Smooth muscle cell (in vitro differentiated cells): ENCODE measurements at regions not wholly inside any gene's neighbourhood (a gene's known extent, or its start where the extent isn't known, plus 50 kb on each side); places are given as distances from the start of the nearest gene placed in this dataset.

Experiments
- DNase-seq: peaks from one replicate; lab custom pipeline; 2025; ENCODE audit not compliant: unreplicated experiment; lab: John Stamatoyannopoulos, UW
- H2AFZ ChIP-seq: fragments of 200-600 bp; sonication (generic); 2 replicates; pipeline ENCODE4 v1.6.0; 2016; ENCODE audit warnings: antibody characterized with exemption, low read depth, mild to moderate bottlenecking
- H3F3A ChIP-seq: fragments of 200-600 bp; sonication (generic); 2 replicates; pipeline ENCODE4 v1.6.0; 2017; ENCODE audit warnings: antibody characterized with exemption, low read depth
- H3K27ac ChIP-seq: fragments of 200-600 bp; sonication (generic); 2 replicates; pipeline ENCODE4 v1.5.1; 2016; ENCODE audit warnings: low read depth, mild to moderate bottlenecking
- H3K27me3 ChIP-seq: fragments of 200-600 bp; sonication (generic); 2 replicates; pipeline ENCODE4 v1.6.1; 2016; ENCODE audit warnings: low read depth, mild to moderate bottlenecking
- H3K36me3 ChIP-seq: fragments of 200-600 bp; sonication (generic); 2 replicates; pipeline ENCODE4 v1.5.1; 2016; ENCODE audit warnings: low read depth
- H3K4me1 ChIP-seq: fragments of 200-600 bp; sonication (generic); 2 replicates; pipeline ENCODE4 v1.5.1; 2016; ENCODE audit warnings: low read depth
- H3K4me2 ChIP-seq: fragments of 200-600 bp; sonication (generic); 2 replicates; pipeline ENCODE4 v1.6.0; 2016; ENCODE audit warnings: mild to moderate bottlenecking
- H3K4me3 ChIP-seq: fragments of 200-600 bp; sonication (generic); 2 replicates; pipeline ENCODE4 v1.5.1; 2016; ENCODE audit warnings: mild to moderate bottlenecking
- H3K79me2 ChIP-seq: fragments of 200-600 bp; sonication (generic); 2 replicates; pipeline ENCODE4 v1.6.0; 2016; ENCODE audit warnings: low read depth, mild to moderate bottlenecking
- H3K9ac ChIP-seq: fragments of 200-600 bp; sonication (generic); 2 replicates; pipeline ENCODE4 v1.6.0; 2016; ENCODE audit warnings: low read depth
- H3K9me3 ChIP-seq: fragments of 200-600 bp; sonication (generic); replicated peaks from 2 replicates; pipeline ENCODE4 v1.5.1; 2016; ENCODE audit warnings: low read depth
- H4K20me1 ChIP-seq: fragments of 200-600 bp; sonication (generic); 2 replicates; pipeline ENCODE4 v1.6.0; 2016; ENCODE audit warnings: low read depth
- CTCF ChIP-seq: fragments of 200-600 bp; sonication (generic); IDR thresholded peaks from 2 replicates; pipeline ENCODE4 v1.5.1; 2017; ENCODE audit warnings: borderline replicate concordance, mild to moderate bottlenecking, antibody characterized with exemption; ENCODE audit not compliant: insufficient read depth, poor library complexity, severe bottlenecking
- WGBS: methylation state at CpG from one replicate; pipeline ENCODE4 v1.1.7; 2016; ENCODE audit warnings: low lambda C conversion rate; 5-methylcytosine and 5-hydroxymethylcytosine counted together

GRCh38 chr14:85333313-85333712, 196.6 kb upstream of the FLRT2 start:
- no peaks in the 10 kb centered on the region for H4K20me1 ChIP-seq
- no peak overlapping the region for H3K27ac ChIP-seq
- H3K36me3 ChIP-seq = no peaks in the 10 kb centered on the region
- no peak for DNase-seq
- no peak for TF ChIP-seq CTCF
- H3K4me3 ChIP-seq = no peak overlapping the region
- 88% methylated on average over 3 of the region's 3 CpGs for WGBS
- no peaks in the 10 kb centered on the region for H3K27me3 ChIP-seq
- H3K9me3 ChIP-seq = no peaks in the 10 kb centered on the region
- no peaks in the 10 kb centered on the region for H3K4me1 ChIP-seq
- no peak overlapping the region for H2AFZ ChIP-seq
- no peak overlapping the region for H3K9ac ChIP-seq
- no peaks in the 10 kb centered on the region for H3F3A ChIP-seq
- no peaks in the 10 kb centered on the region for H3K79me2 ChIP-seq
- H3K4me2 ChIP-seq = peak overlapping the region; percentile 29

GRCh38 chr14:85333841-85334240, 196.1 kb upstream of the FLRT2 start:
- H3K9me3 ChIP-seq = no peaks in the 10 kb centered on the region
- no peaks in the 10 kb centered on the region for H3K36me3 ChIP-seq
- H3K27me3 ChIP-seq = no peaks in the 10 kb centered on the region
- no peaks in the 10 kb centered on the region for H3K4me1 ChIP-seq
- no peaks in the 10 kb centered on the region for H3K79me2 ChIP-seq
- H3F3A ChIP-seq = no peaks in the 10 kb centered on the region
- H4K20me1 ChIP-seq = no peaks in the 10 kb centered on the region
- no peak for TF ChIP-seq CTCF
- H2AFZ ChIP-seq = no peak overlapping the region
- no peak for DNase-seq
- H3K27ac ChIP-seq = no peak overlapping the region
- no peak overlapping the region for H3K9ac ChIP-seq
- H3K4me3 ChIP-seq = no peak overlapping the region
- 72% methylated on average over 4 of the region's 4 CpGs for WGBS
- H3K4me2 ChIP-seq = peak overlapping the region; percentile 7

- no peak overlapping the region for H3K9ac ChIP-seq
- H3K4me2 ChIP-seq = no peak overlapping the region
- H3F3A ChIP-seq = no peaks in the 10 kb centered on the region
- 74% methylated on average over 3 of the region's 3 CpGs for WGBS
- no peak for TF ChIP-seq CTCF
- DNase-seq = no peak
- no peaks in the 10 kb centered on the region for H3K9me3 ChIP-seq
- H2AFZ ChIP-seq = no peak overlapping the region
- H3K4me1 ChIP-seq = no peaks in the 10 kb centered on the region
- H4K20me1 ChIP-seq = no peaks in the 10 kb centered on the region
- no peak overlapping the region for H3K27ac ChIP-seq
- H3K36me3 ChIP-seq = no peaks in the 10 kb centered on the region
- no peaks in the 10 kb centered on the region for H3K79me2 ChIP-seq
- no peaks in the 10 kb centered on the region for H3K27me3 ChIP-seq
- no peak overlapping the region for H3K4me3 ChIP-seq
Observed at GRCh38 chr14:85334316-85334715, 195.6 kb upstream of the FLRT2 start.

- no peaks in the 10 kb centered on the region for H3K36me3 ChIP-seq
- H3K4me2 ChIP-seq = no peak overlapping the region
- no peaks in the 10 kb centered on the region for H3F3A ChIP-seq
- H3K27me3 ChIP-seq = no peaks in the 10 kb centered on the region
- no peaks in the 10 kb centered on the region for H3K4me1 ChIP-seq
- no peaks in the 10 kb centered on the region for H3K9me3 ChIP-seq
- WGBS = 91% methylated on average over 1 of the region's 1 CpG
- no peak overlapping the region for H2AFZ ChIP-seq
- no peak for TF ChIP-seq CTCF
- H3K9ac ChIP-seq = no peak overlapping the region
- no peak for DNase-seq
- H4K20me1 ChIP-seq = no peaks in the 10 kb centered on the region
- H3K4me3 ChIP-seq = no peak overlapping the region
- no peak overlapping the region for H3K27ac ChIP-seq
- no peaks in the 10 kb centered on the region for H3K79me2 ChIP-seq
Observed at GRCh38 chr14:85336257-85336656, 193.7 kb upstream of the FLRT2 start.
